GM12872 (cell line): ENCODE measurements at regions not wholly inside any gene's neighbourhood (a gene's known extent, or its start where the extent isn't known, plus 50 kb on each side); places are given as distances from the start of the nearest gene placed in this dataset.

Experiments used
- CTCF ChIP-seq: IDR thresholded peaks from 3 replicates; pipeline ENCODE4 v1.5.1; 2011; ENCODE audit warnings: low read depth, mild to moderate bottlenecking, low read length, moderate library complexity; ENCODE audit not compliant: insufficient read depth

- TF ChIP-seq CTCF: no peak
These were observed 51.4 kb upstream of the LSM6 start for GRCh38 chr4:146124023-146124680.

GRCh38 chr4:146123231-146123630 is 52.3 kb upstream of the LSM6 start:
- no peak for TF ChIP-seq CTCF

- no peak for TF ChIP-seq CTCF
These were observed 53.1 kb upstream of the LSM6 start for GRCh38 chr4:146122398-146122797.

GRCh38 chr4:146121757-146122156 is 53.8 kb upstream of the LSM6 start:
- no peak for TF ChIP-seq CTCF

GRCh38 chr4:146119845-146120404 is 55.6 kb upstream of the LSM6 start:
- TF ChIP-seq CTCF: no peak

GRCh38 chr4:146114066-146114465 is 61.5 kb upstream of the LSM6 start:
- no peak for TF ChIP-seq CTCF

GRCh38 chr4:146113171-146113570 is 62.3 kb upstream of the LSM6 start:
- no peak for TF ChIP-seq CTCF
